Neural cell (in vitro differentiated cells): ENCODE measurements at regions not wholly inside any gene's neighbourhood (a gene's known extent, or its start where the extent isn't known, plus 50 kb on each side); places are given as distances from the start of the nearest gene placed in this dataset.

ENCODE experiments used
- H2AFZ ChIP-seq: fragments of 200-600, 300-800 bp; sonication (generic), shearing (Covaris generic); 2 replicates; pipeline ENCODE4 v1.6.0; 2014; ENCODE audit warnings: low read depth, mild to moderate bottlenecking, antibody characterized with exemption, low read length, moderate library complexity
- H3F3A ChIP-seq: fragments of 200-600 bp; shearing (Covaris generic); 2 replicates; pipeline ENCODE4 v1.6.1; 2016; ENCODE audit warnings: mild to moderate bottlenecking, moderate library complexity, mixed read lengths, antibody characterized with exemption, low read length; ENCODE audit not compliant: insufficient read depth, poor library complexity, severe bottlenecking
- H3K27ac ChIP-seq: fragments of 200-600, 300-800 bp; sonication (generic), shearing (Covaris generic); 2 replicates; pipeline ENCODE4 v1.5.1; 2014; ENCODE audit warnings: mild to moderate bottlenecking, low read length, moderate library complexity
- H3K27me3 ChIP-seq: fragments of 300-800, 200-600 bp; sonication (generic), shearing (Covaris generic); 2 replicates; pipeline ENCODE4 v1.6.0; 2014; ENCODE audit warnings: mild to moderate bottlenecking, low read depth, low read length, moderate library complexity; ENCODE audit not compliant: insufficient read depth
- H3K36me3 ChIP-seq: fragments of 300-800, 200-600 bp; sonication (generic), shearing (Covaris generic); 2 replicates; pipeline ENCODE4 v1.5.1; 2014; ENCODE audit warnings: mild to moderate bottlenecking, antibody characterized with exemption, low read length, moderate library complexity; ENCODE audit not compliant: insufficient read depth
- H3K4me2 ChIP-seq: fragments of 300-800, 200-600 bp; sonication (generic), shearing (Covaris generic); 2 replicates; pipeline ENCODE4 v1.6.0; 2014; ENCODE audit warnings: mild to moderate bottlenecking, low read length
- H3K4me3 ChIP-seq: fragments of 300-800, 200-600 bp; sonication (generic), shearing (Covaris generic); 2 replicates; pipeline ENCODE4 v1.5.1; 2014; ENCODE audit warnings: mild to moderate bottlenecking, low read length, moderate library complexity
- H3K79me2 ChIP-seq: fragments of 200-600 bp; shearing (Covaris generic); replicated peaks from 2 replicates; pipeline ENCODE4 v1.6.0; 2014; ENCODE audit warnings: mild to moderate bottlenecking, low read length, moderate library complexity; ENCODE audit not compliant: insufficient read depth
- H3K9ac ChIP-seq: fragments of 300-800, 200-600 bp; sonication (generic), shearing (Covaris generic); 2 replicates; pipeline ENCODE4 v1.6.1; 2016; ENCODE audit warnings: mild to moderate bottlenecking, low read length, mixed read lengths
- H3K9me2 ChIP-seq: fragments of 200-600 bp; shearing (Covaris generic); 2 replicates; pipeline ENCODE4 v1.6.1; 2016; ENCODE audit warnings: mild to moderate bottlenecking, low read length, mixed read lengths; ENCODE audit not compliant: insufficient read depth
- H3K9me3 ChIP-seq: fragments of 200-600, 300-800 bp; sonication (generic), shearing (Covaris generic); 2 replicates; pipeline ENCODE4 v1.6.1; 2016; ENCODE audit warnings: mild to moderate bottlenecking, mixed run types, low read length, moderate library complexity, mixed read lengths
- H4K20me1 ChIP-seq: fragments of 200-600 bp; shearing (Covaris generic); 2 replicates; pipeline ENCODE4 v1.6.1; 2016; ENCODE audit warnings: mild to moderate bottlenecking, mixed run types; ENCODE audit not compliant: insufficient read depth
- EP300 ChIP-seq: fragments of 450-650 bp; conservative IDR thresholded peaks from 2 replicates; pipeline ENCODE4 v1.6.1; 2014; ENCODE audit warnings: antibody characterized with exemption, mild to moderate bottlenecking, moderate library complexity; ENCODE audit not compliant: poor library complexity, severe bottlenecking
- EZH2 ChIP-seq: fragments of 200-600, 300-800 bp; shearing (Covaris generic), sonication (generic); IDR thresholded peaks from 2 replicates; pipeline ENCODE4 v1.6.1; 2014; ENCODE audit warnings: antibody characterized with exemption, low read length, borderline replicate concordance, mild to moderate bottlenecking; ENCODE audit not compliant: insufficient read depth, poor library complexity, severe bottlenecking
- MXI1 ChIP-seq: fragments of 450-650 bp; conservative IDR thresholded peaks from 2 replicates; pipeline ENCODE4 v1.6.1; 2014; ENCODE audit warnings: antibody characterized with exemption, mild to moderate bottlenecking; ENCODE audit not compliant: poor library complexity, severe bottlenecking
- POLR2AphosphoS5 ChIP-seq: IDR thresholded peaks from 2 replicates; pipeline ENCODE4 v1.6.1; 2012
- RAD21 ChIP-seq: fragments of 450-650 bp; conservative IDR thresholded peaks from 2 replicates; pipeline ENCODE4 v1.6.1; 2014; ENCODE audit warnings: antibody characterized with exemption, mild to moderate bottlenecking, moderate library complexity
- SMC3 ChIP-seq: fragments of 450-650 bp; conservative IDR thresholded peaks from 2 replicates; pipeline ENCODE4 v1.6.1; 2014; ENCODE audit warnings: antibody characterized with exemption, mild to moderate bottlenecking, moderate library complexity; ENCODE audit not compliant: poor library complexity
- TAF1 ChIP-seq: IDR thresholded peaks from 2 replicates; pipeline ENCODE4 v1.6.1; 2012; ENCODE audit warnings: low read depth
- TF ChIP-seq, protein P1 (sequence below): IDR thresholded peaks from 2 replicates; pipeline ENCODE4 v1.6.1; 2012; ENCODE audit warnings: borderline replicate concordance
- TF ChIP-seq, protein P2 (sequence below): fragments of 450-650 bp; IDR thresholded peaks from 2 replicates; pipeline ENCODE4 v1.5.1; 2014; ENCODE audit warnings: antibody characterized with exemption, mild to moderate bottlenecking, moderate library complexity; ENCODE audit not compliant: poor library complexity, severe bottlenecking

DNA sequence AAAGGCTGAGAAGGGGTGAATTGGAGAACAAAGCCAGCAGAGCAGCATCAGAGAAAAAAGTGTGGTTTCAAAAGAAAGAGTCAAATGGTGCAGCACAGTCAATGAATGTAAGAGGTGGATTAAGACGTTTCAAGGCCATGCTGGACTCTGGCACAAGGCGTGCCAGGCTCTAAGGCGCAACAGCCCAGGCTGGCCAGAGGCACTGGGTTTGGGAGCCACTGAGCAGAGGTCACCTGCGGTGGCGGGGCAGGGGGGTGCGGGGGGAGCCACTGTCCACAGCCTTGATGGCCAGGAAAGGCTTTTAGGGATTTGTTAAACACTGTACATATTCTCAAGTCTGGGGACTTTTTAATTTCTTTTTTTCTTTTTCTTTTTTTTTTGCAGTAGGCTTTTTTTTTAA is 222.5 kb upstream of the FAT1 start:
- no peaks in the 10 kb centered on the region for H3F3A ChIP-seq
- no peaks in the 10 kb centered on the region for H3K36me3 ChIP-seq
- H2AFZ ChIP-seq, result no peak overlapping the region
- no peak overlapping the region for H3K9ac ChIP-seq
- H3K9me2 ChIP-seq, result no peaks in the 10 kb centered on the region
- H3K9me3 ChIP-seq, result no peaks in the 10 kb centered on the region
- H3K27me3 ChIP-seq, result no peaks in the 10 kb centered on the region
- TF ChIP-seq EP300, result no peak
- no peak for TF ChIP-seq POLR2AphosphoS5
- no peaks in the 10 kb centered on the region for H4K20me1 ChIP-seq
- no peak overlapping the region for H3K4me3 ChIP-seq
- no peak overlapping the region for H3K4me2 ChIP-seq
- H3K27ac ChIP-seq, result no peak overlapping the region
- H3K79me2 ChIP-seq, result no peaks in the 10 kb centered on the region

DNA sequence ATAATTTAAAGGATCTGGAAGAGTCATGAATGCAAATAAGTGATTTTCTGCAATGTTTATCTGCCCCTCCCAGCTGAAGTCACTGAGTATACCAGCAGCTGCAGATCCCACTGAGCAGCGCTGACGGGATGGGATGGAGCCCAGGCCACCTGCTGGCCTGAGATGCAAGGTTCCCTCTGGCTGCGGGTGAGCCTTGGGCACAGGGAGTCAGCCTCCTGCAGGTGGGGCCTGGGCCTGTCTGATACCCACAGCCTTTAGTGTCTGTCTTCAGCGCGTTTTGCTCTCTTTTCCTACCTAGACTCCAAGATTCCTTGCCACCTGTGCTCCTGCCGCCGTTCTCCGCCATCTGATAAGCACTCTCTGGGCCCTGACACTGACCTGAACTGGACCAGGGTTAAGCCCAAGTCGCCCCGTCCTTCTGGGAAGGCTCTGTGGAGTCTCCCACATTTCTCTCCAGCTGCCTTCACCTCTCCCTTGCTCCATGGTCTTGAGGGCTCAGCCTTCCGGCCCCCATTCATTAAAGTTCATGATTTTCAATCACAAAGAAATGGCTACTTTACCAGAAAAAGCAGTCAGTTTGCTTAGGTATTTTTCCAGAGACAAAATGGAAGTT is 223.1 kb upstream of the FAT1 start:
- H3K27me3 ChIP-seq, result no peaks in the 10 kb centered on the region
- no peak overlapping the region for H3K27ac ChIP-seq
- H4K20me1 ChIP-seq, result no peaks in the 10 kb centered on the region
- TF ChIP-seq TAF1, result no peak
- no peak for TF ChIP-seq POLR2AphosphoS5
- TF ChIP-seq SMC3, result no peak
- TF ChIP-seq RAD21, result no peak
- TF ChIP-seq EZH2, result no peak
- TF ChIP-seq EP300, result no peak
- TF ChIP-seq, protein P1, sequence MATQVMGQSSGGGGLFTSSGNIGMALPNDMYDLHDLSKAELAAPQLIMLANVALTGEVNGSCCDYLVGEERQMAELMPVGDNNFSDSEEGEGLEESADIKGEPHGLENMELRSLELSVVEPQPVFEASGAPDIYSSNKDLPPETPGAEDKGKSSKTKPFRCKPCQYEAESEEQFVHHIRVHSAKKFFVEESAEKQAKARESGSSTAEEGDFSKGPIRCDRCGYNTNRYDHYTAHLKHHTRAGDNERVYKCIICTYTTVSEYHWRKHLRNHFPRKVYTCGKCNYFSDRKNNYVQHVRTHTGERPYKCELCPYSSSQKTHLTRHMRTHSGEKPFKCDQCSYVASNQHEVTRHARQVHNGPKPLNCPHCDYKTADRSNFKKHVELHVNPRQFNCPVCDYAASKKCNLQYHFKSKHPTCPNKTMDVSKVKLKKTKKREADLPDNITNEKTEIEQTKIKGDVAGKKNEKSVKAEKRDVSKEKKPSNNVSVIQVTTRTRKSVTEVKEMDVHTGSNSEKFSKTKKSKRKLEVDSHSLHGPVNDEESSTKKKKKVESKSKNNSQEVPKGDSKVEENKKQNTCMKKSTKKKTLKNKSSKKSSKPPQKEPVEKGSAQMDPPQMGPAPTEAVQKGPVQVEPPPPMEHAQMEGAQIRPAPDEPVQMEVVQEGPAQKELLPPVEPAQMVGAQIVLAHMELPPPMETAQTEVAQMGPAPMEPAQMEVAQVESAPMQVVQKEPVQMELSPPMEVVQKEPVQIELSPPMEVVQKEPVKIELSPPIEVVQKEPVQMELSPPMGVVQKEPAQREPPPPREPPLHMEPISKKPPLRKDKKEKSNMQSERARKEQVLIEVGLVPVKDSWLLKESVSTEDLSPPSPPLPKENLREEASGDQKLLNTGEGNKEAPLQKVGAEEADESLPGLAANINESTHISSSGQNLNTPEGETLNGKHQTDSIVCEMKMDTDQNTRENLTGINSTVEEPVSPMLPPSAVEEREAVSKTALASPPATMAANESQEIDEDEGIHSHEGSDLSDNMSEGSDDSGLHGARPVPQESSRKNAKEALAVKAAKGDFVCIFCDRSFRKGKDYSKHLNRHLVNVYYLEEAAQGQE, result no peak
- TF ChIP-seq, protein P2, sequence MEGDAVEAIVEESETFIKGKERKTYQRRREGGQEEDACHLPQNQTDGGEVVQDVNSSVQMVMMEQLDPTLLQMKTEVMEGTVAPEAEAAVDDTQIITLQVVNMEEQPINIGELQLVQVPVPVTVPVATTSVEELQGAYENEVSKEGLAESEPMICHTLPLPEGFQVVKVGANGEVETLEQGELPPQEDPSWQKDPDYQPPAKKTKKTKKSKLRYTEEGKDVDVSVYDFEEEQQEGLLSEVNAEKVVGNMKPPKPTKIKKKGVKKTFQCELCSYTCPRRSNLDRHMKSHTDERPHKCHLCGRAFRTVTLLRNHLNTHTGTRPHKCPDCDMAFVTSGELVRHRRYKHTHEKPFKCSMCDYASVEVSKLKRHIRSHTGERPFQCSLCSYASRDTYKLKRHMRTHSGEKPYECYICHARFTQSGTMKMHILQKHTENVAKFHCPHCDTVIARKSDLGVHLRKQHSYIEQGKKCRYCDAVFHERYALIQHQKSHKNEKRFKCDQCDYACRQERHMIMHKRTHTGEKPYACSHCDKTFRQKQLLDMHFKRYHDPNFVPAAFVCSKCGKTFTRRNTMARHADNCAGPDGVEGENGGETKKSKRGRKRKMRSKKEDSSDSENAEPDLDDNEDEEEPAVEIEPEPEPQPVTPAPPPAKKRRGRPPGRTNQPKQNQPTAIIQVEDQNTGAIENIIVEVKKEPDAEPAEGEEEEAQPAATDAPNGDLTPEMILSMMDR, result no peak
- TF ChIP-seq MXI1, result no peak
- no peaks in the 10 kb centered on the region for H3K9me3 ChIP-seq
- no peak overlapping the region for H3K4me2 ChIP-seq
- H2AFZ ChIP-seq, result no peak overlapping the region
- no peak overlapping the region for H3K9ac ChIP-seq
- no peak overlapping the region for H3K4me3 ChIP-seq
- no peaks in the 10 kb centered on the region for H3F3A ChIP-seq
- no peaks in the 10 kb centered on the region for H3K79me2 ChIP-seq
- H3K9me2 ChIP-seq, result no peaks in the 10 kb centered on the region
- no peaks in the 10 kb centered on the region for H3K36me3 ChIP-seq
